Upper lobe of left lung (tissue), 6 donors: ENCODE measurements at regions not wholly inside any gene's neighbourhood (a gene's known extent, or its start where the extent isn't known, plus 50 kb on each side); places are given as distances from the start of the nearest gene placed in this dataset.
A peak's percentile ranks its signal among the peaks of the same experiment; 100 is the strongest.

Experiments
- ATAC-seq, 2 donors: fragments of 200-7000 bp; cut with Tn5 transposase; one replicate each; pipeline ENCODE4 v1.9.1; 2022; ENCODE audit warnings: mild to moderate bottlenecking in 2 of 2, moderate library complexity in 2 of 2; ENCODE audit not compliant: low FRiP score in 2 of 2
- DNase-seq, 2 donors: peaks; one replicate each; pipeline ENCODE4 v3.0.0-alpha.2; 2019 to 2020
- H3K27ac ChIP-seq, 4 donors: fragments of 200-600 bp; sonication (generic); one replicate each; pipeline ENCODE4 v1.5.1; 2016 to 2019
- H3K27me3 ChIP-seq, 4 donors: fragments of 200-600 bp; sonication (generic); one replicate each; pipeline ENCODE4 v1.5.1; 2017 to 2019
- H3K36me3 ChIP-seq, 4 donors: fragments of 200-600 bp; sonication (generic); one replicate each; pipeline ENCODE4 v1.5.1; 2016 to 2019
- H3K4me1 ChIP-seq, 4 donors: fragments of 200-600 bp; sonication (generic); one replicate each; pipeline ENCODE4 v1.5.1; 2018 to 2019
- H3K4me3 ChIP-seq, 4 donors: fragments of 200-600 bp; sonication (generic); one replicate each; pipeline ENCODE4 v1.5.1; 2017 to 2019; ENCODE audit warnings: mild to moderate bottlenecking in 2 of 4, moderate library complexity in 1 of 4
- H3K9me3 ChIP-seq, 4 donors: fragments of 200-600 bp; sonication (generic); one replicate each; pipeline ENCODE4 v1.5.1; 2018 to 2019
- EP300 ChIP-seq, 4 donors: sonication (generic); formaldehyde crosslinking; IDR thresholded peaks; one replicate each; pipeline ENCODE4 v1.5.1; 2017; ENCODE audit warnings: antibody characterized with exemption in 4 of 4, control low read depth in 2 of 4
- POLR2A ChIP-seq, 4 donors: fragments of 450-650 bp; IDR thresholded peaks; one replicate each; pipeline ENCODE4 v1.5.1; 2016 to 2017; ENCODE audit warnings: antibody characterized with exemption in 4 of 4, mild to moderate bottlenecking in 2 of 4
- POLR2AphosphoS5 ChIP-seq, 2 donors: sonication (generic); formaldehyde crosslinking; IDR thresholded peaks; one replicate each; pipeline ENCODE4 v1.5.1; 2017; ENCODE audit warnings: antibody characterized with exemption in 2 of 2
- WGBS, 2 donors: methylation state at CpG; one replicate each; pipeline ENCODE4 v1.1.5; 2017 to 2018; 5-methylcytosine and 5-hydroxymethylcytosine counted together
- TF ChIP-seq, protein P1 (sequence below), 6 experiments: fragments of 450-650 bp in 4 of 6; fragments of 200-600 bp in 2 of 6; sonication (generic) in 2 of 6; IDR thresholded peaks; one replicate each; pipeline ENCODE4 v1.5.1; 2016 to 2019; ENCODE audit warnings: antibody characterized with exemption in 6 of 6
- donor health status: DM: no; HTN: no; CAD: no; lungs with moderate emphysema.
- donor health status: DM: no; HTN: yes; CAD: no; lungs with severe emphysema.

DNA sequence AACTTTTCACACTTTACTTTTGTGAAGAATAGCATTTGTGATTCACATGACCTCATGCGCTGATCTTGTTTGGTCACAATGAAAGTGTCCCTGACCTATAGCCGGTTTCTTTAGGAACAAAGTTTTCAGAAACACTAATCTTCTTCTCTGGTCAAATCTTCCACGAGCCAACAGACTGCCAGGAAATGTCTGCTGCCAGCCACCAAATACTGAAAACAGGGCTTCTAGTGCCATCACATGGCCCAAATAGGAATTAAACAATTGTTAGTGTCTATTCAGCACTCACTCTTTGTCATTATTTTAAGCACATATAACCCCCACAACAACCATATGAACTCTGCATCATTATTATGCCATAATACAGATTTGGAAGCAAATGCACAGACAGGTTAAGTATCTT, 286.5 kb upstream of the SYT4 start:
- Histone ChIP-seq H3K27me3 (no peaks in the 10 kb centered on the region), H3K9me3 (no peaks in the 10 kb centered on the region), H3K36me3 (no peaks in the 10 kb centered on the region), H3K4me1 (no peaks in the 10 kb centered on the region), H3K4me3 (no peak overlapping the region), H3K27ac (no peak overlapping the region)
- 27 to 35% methylated on average over 3 of the region's 3 CpGs for WGBS, 2 donors
- TF ChIP-seq EP300 (IDR thresholded peaks at IDR 0.05) (no peak), POLR2AphosphoS5 (IDR thresholded peaks at IDR 0.05) (no peak)
- TF ChIP-seq, protein P1, sequence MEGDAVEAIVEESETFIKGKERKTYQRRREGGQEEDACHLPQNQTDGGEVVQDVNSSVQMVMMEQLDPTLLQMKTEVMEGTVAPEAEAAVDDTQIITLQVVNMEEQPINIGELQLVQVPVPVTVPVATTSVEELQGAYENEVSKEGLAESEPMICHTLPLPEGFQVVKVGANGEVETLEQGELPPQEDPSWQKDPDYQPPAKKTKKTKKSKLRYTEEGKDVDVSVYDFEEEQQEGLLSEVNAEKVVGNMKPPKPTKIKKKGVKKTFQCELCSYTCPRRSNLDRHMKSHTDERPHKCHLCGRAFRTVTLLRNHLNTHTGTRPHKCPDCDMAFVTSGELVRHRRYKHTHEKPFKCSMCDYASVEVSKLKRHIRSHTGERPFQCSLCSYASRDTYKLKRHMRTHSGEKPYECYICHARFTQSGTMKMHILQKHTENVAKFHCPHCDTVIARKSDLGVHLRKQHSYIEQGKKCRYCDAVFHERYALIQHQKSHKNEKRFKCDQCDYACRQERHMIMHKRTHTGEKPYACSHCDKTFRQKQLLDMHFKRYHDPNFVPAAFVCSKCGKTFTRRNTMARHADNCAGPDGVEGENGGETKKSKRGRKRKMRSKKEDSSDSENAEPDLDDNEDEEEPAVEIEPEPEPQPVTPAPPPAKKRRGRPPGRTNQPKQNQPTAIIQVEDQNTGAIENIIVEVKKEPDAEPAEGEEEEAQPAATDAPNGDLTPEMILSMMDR (IDR thresholded peaks at IDR 0.05): peak in 3 of 6 experiments; percentile 42 to 54 (median 42)
- no peak for DNase-seq
- ATAC-seq: no peak

DNA sequence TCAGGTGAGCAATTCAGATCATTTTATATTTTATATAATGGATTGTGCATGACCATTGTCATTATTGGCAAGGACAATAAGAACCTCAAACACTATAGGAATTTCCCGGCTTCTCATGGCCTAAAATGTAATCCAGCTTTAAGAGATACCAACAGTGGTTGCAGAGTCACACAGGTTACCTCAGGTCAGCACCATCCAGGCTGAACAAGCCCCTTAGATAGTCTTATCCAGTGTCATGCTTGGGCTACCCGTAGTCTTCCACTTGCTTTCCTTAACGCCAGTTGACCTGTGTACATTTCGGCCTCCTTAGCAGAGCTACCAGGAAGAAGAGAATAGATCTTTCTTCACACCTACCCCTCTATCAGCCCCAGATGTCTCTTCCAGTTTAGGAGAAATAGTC, 293.3 kb upstream of the SYT4 start:
- no peak for ATAC-seq
- Histone ChIP-seq H3K27me3 (no peaks in the 10 kb centered on the region), H3K36me3 (no peaks in the 10 kb centered on the region), H3K27ac (no peak overlapping the region), H3K4me1 (no peaks in the 10 kb centered on the region), H3K4me3 (no peak overlapping the region), H3K9me3 (no peaks in the 10 kb centered on the region)
- no peak for DNase-seq
- WGBS, 2 donors: 86 to 88% methylated on average over 4 of the region's 4 CpGs
- TF ChIP-seq POLR2A (IDR thresholded peaks at IDR 0.05): no peak
- TF ChIP-seq, protein P1 (IDR thresholded peaks at IDR 0.05): no peak
- TF ChIP-seq POLR2AphosphoS5 (IDR thresholded peaks at IDR 0.05): no peak
- TF ChIP-seq EP300 (IDR thresholded peaks at IDR 0.05): no peak

DNA sequence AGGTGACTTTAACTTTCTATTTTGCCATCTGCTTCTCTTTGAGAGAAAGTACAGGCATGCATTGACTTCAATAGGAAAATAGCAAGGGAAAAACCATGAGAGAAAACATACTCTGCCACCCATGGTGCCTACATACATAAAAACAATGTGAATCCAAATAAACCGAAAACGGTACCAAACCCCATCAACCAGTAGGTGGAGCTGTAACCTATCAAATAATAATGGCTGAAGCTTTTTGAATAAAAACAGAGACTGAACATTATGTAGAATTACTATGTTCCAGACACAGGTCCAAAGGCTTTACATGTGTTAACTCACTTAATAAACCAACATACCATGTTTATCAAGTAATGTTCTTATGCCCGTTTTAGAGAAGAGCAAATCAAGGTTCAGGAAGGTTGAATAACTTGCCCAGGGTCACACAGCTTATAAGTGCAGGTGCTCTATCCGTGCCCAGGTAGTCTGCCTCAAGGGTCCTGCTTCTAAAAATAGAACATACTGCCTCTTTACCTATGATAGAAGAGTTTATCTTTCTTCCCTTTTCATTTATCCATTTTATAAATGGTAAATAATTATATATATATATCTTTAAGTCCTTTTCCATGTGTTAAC, 293.9 kb upstream of the SYT4 start:
- Histone ChIP-seq H3K36me3 (no peaks in the 10 kb centered on the region), H3K27me3 (no peaks in the 10 kb centered on the region), H3K27ac (no peak overlapping the region), H3K9me3 (no peaks in the 10 kb centered on the region), H3K4me3 (no peak overlapping the region), H3K4me1 (no peaks in the 10 kb centered on the region)
- peak in 1 of 2 donors; percentile 72 for ATAC-seq
- DNase-seq: no peak
- 24 to 35% methylated on average over 4 of the region's 4 CpGs for WGBS, 2 donors
- TF ChIP-seq, protein P1 (IDR thresholded peaks at IDR 0.05): peak; percentile 34 to 69 (median 55)
- no peak for TF ChIP-seq POLR2A (IDR thresholded peaks at IDR 0.05)
- TF ChIP-seq POLR2AphosphoS5 (IDR thresholded peaks at IDR 0.05): no peak
- no peak for TF ChIP-seq EP300 (IDR thresholded peaks at IDR 0.05)

DNA sequence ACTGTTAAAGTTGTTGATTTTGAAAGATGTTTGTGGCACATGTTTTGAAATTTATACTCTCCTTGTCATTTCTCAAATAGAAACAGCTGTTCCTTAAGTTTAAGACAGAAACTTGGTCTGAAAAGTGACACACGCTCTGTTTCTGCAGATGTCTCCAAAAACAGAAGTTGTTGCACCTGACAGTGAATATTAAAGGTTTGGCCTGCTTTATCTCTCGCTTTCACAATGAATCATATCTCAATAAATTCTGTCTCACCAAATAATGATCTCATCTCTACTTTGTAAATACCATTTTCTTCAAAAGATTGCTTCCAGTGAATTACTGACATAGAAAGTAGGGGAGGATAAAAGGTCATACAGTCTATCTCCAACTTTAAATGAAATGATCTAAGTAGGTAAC, 294.9 kb upstream of the SYT4 start:
- WGBS, 2 donors: 75 to 84% methylated on average over 2 of the region's 2 CpGs
- H3K27me3 ChIP-seq: no peaks in the 10 kb centered on the region
- TF ChIP-seq EP300 (IDR thresholded peaks at IDR 0.05): no peak
- TF ChIP-seq POLR2AphosphoS5 (IDR thresholded peaks at IDR 0.05): no peak
- TF ChIP-seq, protein P1 (IDR thresholded peaks at IDR 0.05): no peak
- TF ChIP-seq POLR2A (IDR thresholded peaks at IDR 0.05): no peak
- DNase-seq: no peak
- H3K9me3 ChIP-seq: no peaks in the 10 kb centered on the region
- no peak for ATAC-seq
- H3K36me3 ChIP-seq: no peaks in the 10 kb centered on the region
- no peak overlapping the region for H3K4me3 ChIP-seq
- H3K27ac ChIP-seq: no peak overlapping the region
- H3K4me1 ChIP-seq: no peaks in the 10 kb centered on the region

DNA sequence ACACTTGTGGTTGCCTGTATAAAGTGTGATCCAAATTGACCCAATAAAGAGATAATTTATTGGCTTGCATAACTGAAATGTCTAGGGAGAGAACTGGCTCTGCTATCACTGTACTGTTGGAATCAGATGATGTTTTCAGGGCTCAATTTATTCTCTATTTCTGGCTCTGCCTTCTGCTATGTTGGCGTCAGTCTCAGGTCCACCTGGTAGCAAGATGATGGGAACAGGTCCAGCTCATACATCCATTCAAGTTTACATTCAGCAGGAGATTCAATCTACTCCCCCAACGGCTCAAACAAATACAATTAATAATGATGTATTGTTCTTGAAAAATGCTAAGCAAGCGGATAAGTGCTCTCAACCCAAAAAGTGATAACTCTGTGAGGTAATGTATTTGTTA, 297.7 kb upstream of the SYT4 start:
- TF ChIP-seq EP300 (IDR thresholded peaks at IDR 0.05) (no peak), POLR2AphosphoS5 (IDR thresholded peaks at IDR 0.05) (no peak), POLR2A (IDR thresholded peaks at IDR 0.05) (no peak)
- TF ChIP-seq, protein P1 (IDR thresholded peaks at IDR 0.05): no peak
- Histone ChIP-seq H3K4me1 (no peaks in the 10 kb centered on the region), H3K4me3 (no peak overlapping the region), H3K9me3 (no peaks in the 10 kb centered on the region), H3K27ac (no peak overlapping the region), H3K27me3 (no peaks in the 10 kb centered on the region), H3K36me3 (no peaks in the 10 kb centered on the region)
- DNase-seq (no peak), ATAC-seq (no peak)
- 52 to 56% methylated on average over 3 of the region's 3 CpGs for WGBS, 2 donors
